ENCODE measurements at regions not wholly inside any gene's neighbourhood (a gene's known extent, or its start where the extent isn't known, plus 50 kb on each side); places are given as distances from the start of the nearest gene placed in this dataset.

- no peak for TF ChIP-seq CHD7 (IDR thresholded peaks at IDR 0.05; ENCODE audit: insufficient replicate concordance, low read length)
- no peak for TF ChIP-seq CTBP2 (IDR thresholded peaks at IDR 0.05; ENCODE audit: borderline replicate concordance, insufficient read depth, insufficient read length, low read length)
- TF ChIP-seq SP2 (IDR thresholded peaks at IDR 0.05; ENCODE audit: low read length), result no peak
Measured at GRCh38 chr21:40938611-40939010, 91.7 kb upstream of the DSCAM start (continued).

Data from H1 (cell line).